GM19351 (cell line): ENCODE measurements at regions not wholly inside any gene's neighbourhood (a gene's known extent, or its start where the extent isn't known, plus 50 kb on each side); places are given as distances from the start of the nearest gene placed in this dataset.
A peak's percentile ranks its signal among the peaks of the same experiment; 100 is the strongest.

Experiments
- ATAC-seq: cut with Tn5 transposase; IDR thresholded peaks from one replicate; pipeline ENCODE4 v1.9.1; 2021; ENCODE audit warnings: mild to moderate bottlenecking, moderate library complexity; ENCODE audit not compliant: unreplicated experiment

DNA sequence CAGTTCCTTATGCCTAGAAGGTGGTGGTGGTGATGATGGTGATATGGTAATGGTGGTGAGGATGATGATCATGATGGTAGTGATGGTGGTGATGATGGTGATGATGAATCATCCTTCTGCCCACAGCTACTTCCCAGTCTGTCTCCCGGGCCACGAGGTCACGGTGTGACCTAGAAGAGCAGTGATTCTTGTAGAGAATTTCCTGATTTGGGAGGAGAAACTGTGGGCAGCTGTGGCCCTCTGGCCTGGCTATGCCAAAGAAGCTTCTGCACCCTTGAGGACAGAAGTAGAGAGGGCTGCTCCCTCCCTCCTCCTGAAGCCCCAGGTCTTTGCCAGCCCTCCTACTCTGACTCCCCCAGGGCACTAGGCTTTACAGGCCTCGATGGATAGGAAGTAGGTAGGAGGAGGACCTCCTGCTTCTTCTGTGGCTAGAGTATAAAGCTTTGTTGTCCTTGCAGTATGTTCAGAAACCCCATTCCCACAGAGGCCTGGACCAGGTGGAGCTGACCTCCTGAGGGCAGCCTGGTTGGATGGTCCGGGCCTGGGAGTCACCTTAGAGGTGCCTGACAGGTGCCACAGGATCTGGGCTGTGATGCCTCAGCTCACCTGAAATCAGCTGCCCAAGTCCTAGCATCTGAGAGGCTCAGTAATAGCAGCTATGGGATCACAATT is 57.9 kb upstream of the EPAS1 start:
- no peak for ATAC-seq

DNA sequence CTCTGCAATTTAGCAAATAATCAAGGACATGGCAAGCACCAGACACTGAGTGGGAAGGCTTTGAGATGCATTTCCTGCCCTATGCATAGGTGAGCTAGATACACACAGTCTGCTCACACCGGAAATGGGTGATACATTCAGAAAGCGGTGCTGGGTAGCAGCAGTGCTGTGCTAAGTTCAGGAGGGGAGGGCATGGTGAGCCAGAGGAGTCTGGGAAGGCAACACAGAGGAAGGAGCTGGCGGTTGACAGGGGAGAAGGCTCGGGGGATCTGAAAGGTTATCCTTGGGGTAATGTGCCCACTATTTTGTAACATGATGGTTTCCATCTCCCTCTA is 57.4 kb upstream of the EPAS1 start:
- peak; percentile 96 for ATAC-seq

DNA sequence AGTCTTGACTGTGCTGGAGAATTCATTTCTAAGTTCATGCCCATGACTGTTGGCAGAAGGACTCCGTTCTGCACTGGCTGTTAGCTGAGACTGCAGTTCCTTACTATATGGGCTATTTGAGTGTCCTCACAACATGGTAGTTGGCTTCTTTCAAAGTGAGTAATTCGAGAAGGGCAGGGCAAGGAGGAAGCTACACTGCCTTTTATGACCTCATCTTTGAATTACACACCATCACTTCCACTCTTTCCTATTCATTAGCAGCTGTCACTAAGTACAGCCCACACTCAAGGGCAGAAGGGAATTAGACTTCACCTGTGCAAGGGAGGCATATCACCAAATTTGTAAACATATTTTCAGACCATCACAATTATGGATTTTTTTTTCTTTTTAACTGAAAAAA is 55.9 kb upstream of the EPAS1 start:
- no peak for ATAC-seq

GRCh38 chr2:46245869-46246268 is 51.3 kb upstream of the EPAS1 start:
- ATAC-seq: no peak

DNA sequence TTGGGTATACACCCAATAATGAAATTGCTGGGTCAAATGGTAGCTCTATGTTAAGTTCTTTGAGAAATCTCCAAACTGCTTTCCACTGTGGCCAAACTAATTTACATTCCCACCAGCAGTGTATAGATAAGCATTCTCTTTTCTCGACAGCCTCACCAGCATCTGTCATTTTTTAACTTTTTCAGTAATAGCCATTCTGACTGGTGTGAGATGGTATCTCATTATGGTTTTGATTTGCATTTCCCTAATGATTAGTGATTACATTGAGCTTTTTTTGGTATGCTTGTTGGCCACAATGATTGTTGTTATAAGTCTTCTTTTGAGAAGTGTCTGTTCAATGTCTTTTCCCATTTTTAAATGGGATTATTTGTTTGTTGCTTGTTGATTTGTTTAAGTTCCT is 50.4 kb upstream of the EPAS1 start:
- no peak for ATAC-seq
